BJ (cell line): ENCODE measurements at regions not wholly inside any gene's neighbourhood (a gene's known extent, or its start where the extent isn't known, plus 50 kb on each side); places are given as distances from the start of the nearest gene placed in this dataset.

Experiments used
- CTCF ChIA-PET: fragments of 350-600 bp; formaldehyde crosslinking; extraction: SDS; loops from one replicate; lab custom pipeline; 2021; ENCODE audit warnings: antibody characterized with exemption, inconsistent platforms; lab: Yijun Ruan, JAX
- POLR2A ChIA-PET: fragments of 300-600 bp; sonication (Branson Sonifier 250); formaldehyde crosslinking; extraction: SDS; loops from one replicate; lab custom pipeline; 2021; ENCODE audit warnings: antibody characterized with exemption; lab: Charles Lee
- DNase-seq: peaks from one replicate; pipeline ENCODE4 v3.0.0-alpha.2; 2011; ENCODE audit warnings: low read depth
- H3K27me3 ChIP-seq: 2 replicates; pipeline ENCODE4 v1.6.0; 2011; ENCODE audit warnings: low read length; ENCODE audit not compliant: control insufficient read depth, insufficient read depth
- H3K36me3 ChIP-seq: 2 replicates; pipeline ENCODE4 v1.5.1; 2011; ENCODE audit warnings: low read length; ENCODE audit not compliant: control insufficient read depth, insufficient read depth
- H3K4me3 ChIP-seq: 2 replicates; pipeline ENCODE4 v1.5.1; 2011; ENCODE audit warnings: low read depth, mild to moderate bottlenecking, control low read depth, low read length
- TF ChIP-seq, protein P1 (sequence below): IDR thresholded peaks from 2 replicates; pipeline ENCODE4 v1.5.1; 2011; ENCODE audit warnings: low read depth, mild to moderate bottlenecking, control low read depth, inconsistent platforms, low read length, moderate library complexity; ENCODE audit not compliant: insufficient read depth

DNA sequence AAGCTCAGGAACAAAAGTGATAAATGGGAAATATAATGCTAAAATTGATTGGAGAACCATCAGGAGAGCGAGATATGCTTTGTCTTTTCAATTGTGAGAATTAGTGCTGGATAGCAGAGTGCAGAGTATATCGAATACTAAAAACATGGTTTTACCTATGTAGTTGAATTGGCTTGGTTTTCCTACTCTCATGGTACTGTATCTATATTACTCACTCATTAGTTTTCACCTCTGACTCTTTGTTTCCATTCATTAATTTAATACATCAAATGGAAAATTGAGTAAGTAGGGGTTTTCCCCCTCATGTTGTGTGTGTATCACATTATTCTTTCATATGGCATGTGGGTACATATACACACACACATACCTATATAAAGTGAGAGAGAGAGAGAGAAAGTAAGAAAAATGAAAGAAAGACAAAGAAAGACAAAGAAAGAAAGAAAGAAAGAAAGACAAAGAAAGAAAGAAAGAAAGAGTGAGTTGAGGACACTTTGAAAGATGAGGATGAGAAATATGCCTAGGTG lies 1574.5 kb downstream of the MRPL39 start:
- ChIA-PET POLR2A (no interaction called here), CTCF (no interaction called here)
- Histone ChIP-seq H3K27me3 (no peaks in the 10 kb centered on the region), H3K36me3 (no peaks in the 10 kb centered on the region), H3K4me3 (no peak overlapping the region)
- no peak for DNase-seq
- TF ChIP-seq, protein P1, sequence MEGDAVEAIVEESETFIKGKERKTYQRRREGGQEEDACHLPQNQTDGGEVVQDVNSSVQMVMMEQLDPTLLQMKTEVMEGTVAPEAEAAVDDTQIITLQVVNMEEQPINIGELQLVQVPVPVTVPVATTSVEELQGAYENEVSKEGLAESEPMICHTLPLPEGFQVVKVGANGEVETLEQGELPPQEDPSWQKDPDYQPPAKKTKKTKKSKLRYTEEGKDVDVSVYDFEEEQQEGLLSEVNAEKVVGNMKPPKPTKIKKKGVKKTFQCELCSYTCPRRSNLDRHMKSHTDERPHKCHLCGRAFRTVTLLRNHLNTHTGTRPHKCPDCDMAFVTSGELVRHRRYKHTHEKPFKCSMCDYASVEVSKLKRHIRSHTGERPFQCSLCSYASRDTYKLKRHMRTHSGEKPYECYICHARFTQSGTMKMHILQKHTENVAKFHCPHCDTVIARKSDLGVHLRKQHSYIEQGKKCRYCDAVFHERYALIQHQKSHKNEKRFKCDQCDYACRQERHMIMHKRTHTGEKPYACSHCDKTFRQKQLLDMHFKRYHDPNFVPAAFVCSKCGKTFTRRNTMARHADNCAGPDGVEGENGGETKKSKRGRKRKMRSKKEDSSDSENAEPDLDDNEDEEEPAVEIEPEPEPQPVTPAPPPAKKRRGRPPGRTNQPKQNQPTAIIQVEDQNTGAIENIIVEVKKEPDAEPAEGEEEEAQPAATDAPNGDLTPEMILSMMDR, result no peak

DNA sequence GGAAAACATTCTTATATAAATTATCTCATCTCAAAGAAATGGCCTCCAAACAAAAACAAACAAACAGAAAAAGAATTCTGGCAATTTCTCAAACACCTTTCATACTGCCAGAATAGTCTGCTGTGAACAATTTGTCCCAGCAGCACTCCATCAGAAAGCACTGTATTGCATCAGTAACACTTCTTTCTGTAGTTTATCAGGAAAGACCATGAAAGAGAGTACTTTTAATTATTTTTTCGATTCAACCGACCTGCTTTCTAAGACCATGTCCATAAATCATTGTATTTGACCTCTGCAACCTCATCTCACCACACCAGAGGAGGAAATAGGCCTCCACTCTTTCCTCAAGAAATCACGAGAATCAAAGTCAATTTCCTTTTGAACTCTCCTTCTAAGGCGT lies 1579.9 kb downstream of the MRPL39 start:
- TF ChIP-seq, protein P1, result no peak
- ChIA-PET CTCF (no interaction called here), POLR2A (no interaction called here)
- DNase-seq, result no peak
- Histone ChIP-seq H3K27me3 (no peaks in the 10 kb centered on the region), H3K36me3 (no peaks in the 10 kb centered on the region), H3K4me3 (no peak overlapping the region)

DNA sequence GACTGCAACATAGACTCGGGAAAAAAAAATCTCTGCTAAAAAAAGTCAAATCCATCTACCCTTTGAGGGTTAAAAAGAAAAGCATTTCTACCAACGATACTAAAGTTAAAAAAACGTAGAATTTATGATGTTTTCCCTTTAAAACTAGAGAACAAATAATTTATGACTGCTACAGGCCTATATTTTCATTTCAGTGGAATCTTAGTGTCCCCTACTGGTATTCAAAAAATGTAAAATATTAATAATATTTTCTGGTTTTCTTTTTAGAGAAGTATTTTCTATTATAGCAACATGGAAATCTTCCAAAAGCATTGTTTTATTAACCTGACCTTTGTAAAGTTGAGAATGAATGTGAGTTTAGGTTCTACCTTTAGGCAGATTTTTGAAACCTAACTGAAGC lies 1582.2 kb downstream of the MRPL39 start:
- POLR2A ChIA-PET, result no interaction called here

DNA sequence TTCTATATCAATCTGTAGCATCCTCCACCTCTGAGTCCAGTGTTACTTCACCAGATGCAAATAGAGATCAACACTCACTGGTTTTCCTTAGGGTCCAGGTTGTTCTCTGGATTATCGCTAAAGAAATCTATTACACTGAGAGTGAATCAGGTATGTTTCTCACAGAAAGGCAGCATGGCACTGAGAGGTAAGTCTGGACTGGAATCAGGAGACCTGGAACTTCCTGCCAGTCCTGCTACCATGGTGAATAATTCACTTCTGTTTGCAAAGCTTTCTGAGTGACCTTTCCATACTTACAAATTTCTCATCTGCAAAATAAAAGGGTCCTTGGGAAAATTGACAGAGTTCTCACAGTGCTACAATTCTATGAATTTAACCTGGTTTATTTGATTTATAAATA lies 1583.3 kb downstream of the MRPL39 start:
- H3K36me3 ChIP-seq, result no peaks in the 10 kb centered on the region
- no peak overlapping the region for H3K4me3 ChIP-seq
- TF ChIP-seq, protein P1, result no peak
- H3K27me3 ChIP-seq, result no peaks in the 10 kb centered on the region
- ChIA-PET CTCF (no interaction called here), POLR2A (no interaction called here)
- DNase-seq, result no peak

More for the DNA sequence above, 1582.2 kb downstream of the MRPL39 start:
- Histone ChIP-seq H3K36me3 (no peaks in the 10 kb centered on the region), H3K27me3 (no peaks in the 10 kb centered on the region), H3K4me3 (no peak overlapping the region)
- CTCF ChIA-PET, result no interaction called here
- TF ChIP-seq, protein P1, result no peak
- no peak for DNase-seq

DNA sequence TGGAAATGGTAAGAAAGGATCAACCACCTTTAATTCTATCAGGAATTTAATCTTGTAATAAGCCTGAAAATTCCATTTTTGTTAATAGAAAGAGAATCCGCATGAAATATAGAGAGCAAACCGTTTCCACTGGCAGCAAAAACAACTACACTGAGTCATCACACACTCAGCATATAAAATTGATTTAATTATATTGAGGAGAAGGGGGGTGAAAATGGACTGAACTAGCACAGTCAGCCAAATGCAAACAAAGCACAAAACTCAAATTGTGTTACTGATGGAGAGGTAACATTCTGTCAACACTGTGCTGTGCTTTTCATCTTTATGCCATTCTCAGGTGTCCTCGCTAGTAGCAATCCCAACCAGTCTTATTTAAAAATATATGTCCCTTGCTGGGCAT lies 1583.9 kb downstream of the MRPL39 start:
- Histone ChIP-seq H3K36me3 (no peaks in the 10 kb centered on the region), H3K27me3 (no peaks in the 10 kb centered on the region), H3K4me3 (no peak overlapping the region)
- TF ChIP-seq, protein P1, result no peak
- DNase-seq, result no peak
- ChIA-PET POLR2A (no interaction called here), CTCF (no interaction called here)
